IPS DF 6.9 (cell line): ENCODE measurements at regions not wholly inside any gene's neighbourhood (a gene's known extent, or its start where the extent isn't known, plus 50 kb on each side); places are given as distances from the start of the nearest gene placed in this dataset.

Experiments
- DNase-seq: peaks from one replicate; pipeline ENCODE4 v3.0.0-alpha.2; 2013; ENCODE audit warnings: low read depth, low spot score
- H3K27ac ChIP-seq: one replicate; pipeline ENCODE4 v1.5.1; 2013; ENCODE audit warnings: low read length, control low read depth
- H3K27me3 ChIP-seq: 2 replicates; pipeline ENCODE4 v1.6.1; 2013; ENCODE audit warnings: mild to moderate bottlenecking, low read length; ENCODE audit not compliant: control insufficient read depth, insufficient read depth
- H3K36me3 ChIP-seq: 2 replicates; pipeline ENCODE4 v1.6.1; 2013; ENCODE audit warnings: low read length; ENCODE audit not compliant: control insufficient read depth, insufficient read depth
- H3K4me1 ChIP-seq: 2 replicates; pipeline ENCODE4 v1.6.1; 2013; ENCODE audit warnings: low read length; ENCODE audit not compliant: control insufficient read depth, insufficient read depth
- H3K4me3 ChIP-seq: 2 replicates; pipeline ENCODE4 v1.5.1; 2013; ENCODE audit warnings: mild to moderate bottlenecking, low read length
- H3K9me3 ChIP-seq: 2 replicates; pipeline ENCODE4 v1.6.1; 2013; ENCODE audit warnings: low read length, inconsistent platforms; ENCODE audit not compliant: control insufficient read depth, insufficient read depth
- WGBS: extraction: QIAGEN DNeasy Blood & Tissue Kit; methylation state at CpG from one replicate; pipeline ENCODE4 v1.1.7; 2013; ENCODE audit warnings: mixed read lengths, missing lambda C conversion rate; ENCODE audit not compliant: insufficient read length, insufficient coverage; 5-methylcytosine and 5-hydroxymethylcytosine counted together

DNA sequence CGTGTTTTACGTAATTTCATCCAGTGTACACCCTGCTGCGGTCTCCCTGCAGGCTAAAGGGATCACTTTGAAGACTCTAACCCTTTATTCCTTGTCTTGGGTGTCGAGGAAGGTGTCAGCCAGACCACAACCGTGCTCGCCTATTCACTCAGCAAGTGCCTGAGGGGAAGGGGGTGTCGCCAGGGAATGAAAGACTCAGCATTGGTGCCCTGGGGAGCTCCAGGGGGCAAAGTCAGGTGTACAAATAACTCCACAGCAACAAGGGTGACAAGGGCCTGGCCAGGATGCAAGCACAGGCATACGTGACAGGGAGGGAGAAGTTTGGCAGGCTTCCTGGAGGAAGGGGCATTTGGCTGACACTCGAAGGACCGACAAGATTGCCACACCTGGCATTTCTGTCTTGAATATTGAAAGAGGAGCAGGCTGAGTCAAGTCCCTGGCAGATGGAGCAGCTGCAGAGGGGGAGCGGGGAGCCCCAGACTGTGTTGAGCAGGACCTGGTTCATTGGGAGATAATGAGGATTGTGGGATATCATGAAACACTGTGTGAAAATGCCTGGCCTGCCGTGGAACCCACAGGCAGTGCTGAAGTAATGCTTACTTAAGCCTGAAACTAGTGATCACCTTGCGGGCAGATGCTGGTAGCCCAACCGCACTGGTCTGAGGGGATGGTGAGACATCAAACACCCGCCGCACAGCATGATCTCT lies 93.9 kb downstream of the RHOB start:
- no peak overlapping the region for H3K27ac ChIP-seq
- WGBS, result no CpG with 5 or more reads among the region's 16 CpGs
- no peaks in the 10 kb centered on the region for H3K9me3 ChIP-seq
- no peaks in the 10 kb centered on the region for H3K27me3 ChIP-seq
- H3K4me3 ChIP-seq, result no peak overlapping the region
- H3K4me1 ChIP-seq, result peaks cover 11% of the 10 kb centered on the region
- DNase-seq, result no peak
- no peaks in the 10 kb centered on the region for H3K36me3 ChIP-seq

DNA sequence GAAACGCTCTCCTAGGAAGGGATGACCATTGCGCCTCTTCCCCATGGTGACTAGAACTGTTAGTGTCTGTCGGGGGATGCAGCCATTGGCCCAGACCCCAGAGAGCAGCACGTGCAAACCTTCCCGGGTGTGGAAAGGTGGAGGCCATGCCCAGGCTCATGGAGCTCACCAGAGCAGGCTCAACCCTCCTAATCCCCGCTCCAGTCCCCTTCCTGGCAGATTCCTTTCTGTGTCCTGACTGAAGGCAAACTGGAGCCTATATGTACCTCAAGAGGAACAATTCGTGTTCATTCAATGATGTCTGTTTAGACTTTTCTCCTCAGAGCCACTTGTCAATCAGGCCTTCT lies 94.4 kb downstream of the RHOB start:
- Histone ChIP-seq H3K27me3 (no peaks in the 10 kb centered on the region), H3K4me1 (peaks cover 11% of the 10 kb centered on the region), H3K27ac (no peak overlapping the region), H3K36me3 (no peaks in the 10 kb centered on the region), H3K9me3 (no peaks in the 10 kb centered on the region), H3K4me3 (no peak overlapping the region)
- WGBS, result no CpG with 5 or more reads among the region's 7 CpGs
- DNase-seq, result no peak

DNA sequence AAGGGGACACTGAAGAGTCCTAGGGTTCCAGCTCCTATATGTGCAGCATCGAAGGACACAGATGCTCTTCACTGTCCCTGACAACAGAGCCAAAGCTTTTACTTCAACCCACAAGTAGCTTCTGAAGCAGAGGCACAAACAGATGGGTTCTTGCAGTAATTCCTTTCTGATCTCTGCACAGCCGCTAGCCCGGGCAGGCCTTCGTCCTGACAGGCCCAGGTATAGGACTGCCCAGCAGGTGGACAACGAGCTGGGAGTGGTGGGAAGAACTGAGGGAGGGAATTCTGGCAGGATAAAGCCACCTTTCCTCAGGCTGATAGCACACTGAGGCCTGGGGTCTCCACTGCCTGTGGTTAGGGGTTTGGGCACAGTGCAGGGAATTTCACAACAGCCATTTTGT lies 94.8 kb downstream of the RHOB start:
- no CpG with 5 or more reads among the region's 5 CpGs for WGBS
- Histone ChIP-seq H3K4me3 (no peak overlapping the region), H3K27ac (no peak overlapping the region)

DNA sequence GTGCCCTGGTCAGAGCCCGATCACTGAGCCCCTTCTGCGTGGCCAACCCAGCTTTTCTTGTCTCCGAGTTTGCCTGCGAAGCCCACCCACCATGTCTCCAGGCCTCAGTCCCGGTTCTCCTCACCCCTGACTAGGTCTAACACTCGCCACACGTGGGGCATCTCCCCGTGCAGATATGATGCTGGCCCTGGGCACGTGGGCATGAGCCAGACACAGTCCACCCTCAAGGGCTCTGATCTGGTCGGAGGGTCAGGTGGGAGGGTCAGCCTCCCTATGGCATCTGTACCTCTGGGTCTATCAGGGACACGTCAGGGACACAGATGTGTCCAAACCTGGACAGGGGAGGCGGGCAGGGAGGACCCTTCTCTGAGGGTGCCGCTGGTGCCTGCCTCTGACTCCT lies 95.4 kb downstream of the RHOB start:
- Histone ChIP-seq H3K36me3 (no peaks in the 10 kb centered on the region), H3K4me1 (peaks cover 6% of the 10 kb centered on the region; the same call in 1 of the 2 replicates), H3K9me3 (no peaks in the 10 kb centered on the region), H3K27me3 (no peaks in the 10 kb centered on the region), H3K27ac (no peak overlapping the region), H3K4me3 (no peak overlapping the region)
- no CpG with 5 or more reads among the region's 13 CpGs for WGBS
- DNase-seq, result no peak

More for the DNA sequence above, 94.8 kb downstream of the RHOB start:
- H3K9me3 ChIP-seq, result no peaks in the 10 kb centered on the region
- no peaks in the 10 kb centered on the region for H3K27me3 ChIP-seq
- no peaks in the 10 kb centered on the region for H3K36me3 ChIP-seq
- no peak for DNase-seq
- peaks cover 11% of the 10 kb centered on the region for H3K4me1 ChIP-seq

DNA sequence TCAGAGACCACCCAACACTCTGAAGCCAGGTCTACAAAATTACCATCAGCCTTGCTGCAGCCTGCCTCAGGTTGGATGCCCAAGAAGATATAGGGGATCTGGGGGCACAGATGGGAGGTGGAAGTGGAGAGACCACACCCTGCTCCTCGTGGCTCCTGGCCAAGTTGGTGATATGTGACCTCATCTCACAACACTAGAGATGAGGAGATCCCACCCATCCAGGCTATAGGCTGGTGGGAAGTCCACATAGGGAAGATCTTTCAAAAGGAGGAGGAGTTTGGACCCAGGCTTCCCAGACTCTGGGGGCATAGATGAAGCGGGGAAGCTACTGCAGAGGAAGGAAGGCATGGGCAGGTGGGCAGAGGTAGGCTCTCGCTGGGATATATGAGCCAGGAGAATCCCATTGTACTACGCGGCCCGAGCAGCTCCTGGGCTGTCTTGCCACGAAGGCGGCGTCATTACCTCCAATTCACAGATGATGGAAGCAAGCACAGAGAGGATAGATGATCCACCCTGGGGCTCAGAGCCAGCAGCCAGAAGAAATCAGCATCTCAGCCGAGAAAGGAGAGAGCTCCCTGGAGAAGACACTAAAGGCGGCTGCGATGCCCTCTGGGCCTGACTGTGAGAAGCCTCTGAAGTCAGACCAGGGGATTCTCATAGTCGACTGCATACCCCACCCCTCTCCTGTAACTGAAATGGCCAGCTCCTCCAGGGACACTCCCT lies 96.0 kb downstream of the RHOB start:
- DNase-seq, result no peak
- Histone ChIP-seq H3K4me3 (no peak overlapping the region), H3K36me3 (no peaks in the 10 kb centered on the region), H3K9me3 (no peaks in the 10 kb centered on the region), H3K4me1 (peaks cover 6% of the 10 kb centered on the region; the same call in 1 of the 2 replicates), H3K27me3 (no peaks in the 10 kb centered on the region), H3K27ac (no peak overlapping the region)
- no CpG with 5 or more reads among the region's 13 CpGs for WGBS

DNA sequence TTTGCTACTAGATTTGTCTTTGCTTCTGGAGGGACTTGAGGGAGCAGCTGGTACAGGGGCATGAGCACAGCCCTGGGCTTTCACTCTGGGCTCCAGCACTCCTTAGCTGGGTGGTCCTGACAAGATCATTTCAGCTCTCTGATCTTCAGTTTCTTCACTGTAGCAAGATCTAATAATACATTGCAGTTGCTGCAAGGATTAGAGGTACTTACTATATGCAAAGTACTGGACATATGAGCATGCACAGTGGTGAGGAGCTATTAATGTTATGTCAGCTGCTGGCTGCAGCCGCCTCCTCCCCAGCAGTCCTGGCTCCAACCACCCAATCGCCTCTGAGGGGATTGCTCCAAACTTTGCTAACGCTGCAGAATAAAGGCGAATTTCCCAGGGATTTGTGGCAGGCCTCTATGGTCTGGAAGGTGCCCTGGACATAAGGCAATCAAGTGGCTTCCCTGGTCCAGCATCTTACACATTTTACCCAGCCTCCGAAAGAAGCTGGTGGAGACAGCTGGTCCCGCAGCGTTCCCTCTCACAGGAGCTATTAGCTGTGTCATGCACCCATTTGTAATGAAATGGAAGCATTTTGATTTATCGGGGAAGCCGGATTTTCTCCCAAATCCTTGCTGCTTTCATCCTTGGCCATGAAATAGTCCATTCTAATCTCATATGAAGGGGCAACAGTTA lies 96.7 kb downstream of the RHOB start:
- H3K4me1 ChIP-seq, result peaks cover under 1% of the 10 kb centered on the region; the same call in 1 of the 2 replicates
- WGBS, result no CpG with 5 or more reads among the region's 9 CpGs

DNA sequence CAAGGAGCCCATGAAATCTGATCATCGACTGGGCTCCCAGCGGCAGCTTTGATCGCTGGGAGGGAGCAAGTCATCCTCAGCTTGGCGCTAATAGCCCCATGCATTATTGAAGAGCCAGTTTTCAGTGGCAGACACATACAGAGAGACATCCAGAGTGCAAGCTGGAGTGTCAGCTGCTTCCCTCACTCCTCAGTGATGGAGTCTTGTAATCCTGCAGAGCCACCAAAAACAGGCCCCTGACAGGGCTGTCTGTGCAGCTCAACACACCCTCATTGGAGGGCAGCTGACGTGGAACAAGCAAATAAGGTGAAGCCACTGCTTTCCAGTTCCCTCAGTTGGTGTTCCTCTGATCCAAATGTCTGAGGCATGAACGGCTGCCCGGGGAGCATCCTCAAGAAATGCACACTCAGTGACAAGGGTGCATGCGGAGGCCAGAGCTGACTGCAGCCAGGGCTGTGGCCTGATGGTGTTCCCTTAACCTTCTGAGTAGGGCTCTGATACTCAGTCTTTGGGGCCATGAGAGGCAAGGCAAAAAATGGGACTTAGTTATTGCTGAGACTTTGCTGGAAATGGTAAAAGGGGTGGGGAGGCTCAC lies 97.4 kb downstream of the RHOB start:
- Histone ChIP-seq H3K27me3 (no peaks in the 10 kb centered on the region), H3K9me3 (no peaks in the 10 kb centered on the region), H3K4me1 (no peaks in the 10 kb centered on the region), H3K36me3 (no peaks in the 10 kb centered on the region), H3K4me3 (no peak overlapping the region), H3K27ac (no peak overlapping the region)
- DNase-seq, result no peak
- WGBS, result no CpG with 5 or more reads among the region's 8 CpGs

More for the DNA sequence above, 96.7 kb downstream of the RHOB start:
- no peaks in the 10 kb centered on the region for H3K27me3 ChIP-seq
- DNase-seq, result no peak
- H3K9me3 ChIP-seq, result no peaks in the 10 kb centered on the region
- H3K36me3 ChIP-seq, result no peaks in the 10 kb centered on the region
- no peak overlapping the region for H3K27ac ChIP-seq
- no peak overlapping the region for H3K4me3 ChIP-seq

DNA sequence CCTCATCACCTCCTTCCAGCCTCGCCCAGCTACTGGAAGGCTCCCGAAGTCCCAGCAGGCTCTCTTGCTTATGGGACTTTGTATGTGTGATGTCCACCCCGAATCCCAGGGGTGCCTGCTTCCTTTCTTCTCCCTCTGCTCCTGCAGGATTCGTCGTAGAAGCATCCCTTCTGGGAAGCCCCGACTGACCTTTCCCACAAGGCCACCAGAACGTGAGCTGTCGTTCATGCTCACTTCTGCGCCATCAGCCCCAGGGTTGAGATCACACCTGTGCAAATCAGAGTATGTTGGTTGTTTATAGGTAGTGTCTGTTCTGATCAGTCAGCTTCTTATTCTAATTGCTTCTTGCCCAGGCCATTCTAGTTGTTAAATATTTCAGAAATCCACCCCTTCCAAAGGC lies 101.8 kb downstream of the HS1BP3 start:
- no peak for DNase-seq
- Histone ChIP-seq H3K36me3 (no peaks in the 10 kb centered on the region), H3K9me3 (no peaks in the 10 kb centered on the region), H3K4me3 (no peak overlapping the region), H3K27me3 (no peaks in the 10 kb centered on the region), H3K4me1 (0 out of 2 replicates have a peak, but pooled peaks cover 2% of the 10 kb centered on the region), H3K27ac (no peak overlapping the region)
- no CpG with 5 or more reads among the region's 9 CpGs for WGBS

DNA sequence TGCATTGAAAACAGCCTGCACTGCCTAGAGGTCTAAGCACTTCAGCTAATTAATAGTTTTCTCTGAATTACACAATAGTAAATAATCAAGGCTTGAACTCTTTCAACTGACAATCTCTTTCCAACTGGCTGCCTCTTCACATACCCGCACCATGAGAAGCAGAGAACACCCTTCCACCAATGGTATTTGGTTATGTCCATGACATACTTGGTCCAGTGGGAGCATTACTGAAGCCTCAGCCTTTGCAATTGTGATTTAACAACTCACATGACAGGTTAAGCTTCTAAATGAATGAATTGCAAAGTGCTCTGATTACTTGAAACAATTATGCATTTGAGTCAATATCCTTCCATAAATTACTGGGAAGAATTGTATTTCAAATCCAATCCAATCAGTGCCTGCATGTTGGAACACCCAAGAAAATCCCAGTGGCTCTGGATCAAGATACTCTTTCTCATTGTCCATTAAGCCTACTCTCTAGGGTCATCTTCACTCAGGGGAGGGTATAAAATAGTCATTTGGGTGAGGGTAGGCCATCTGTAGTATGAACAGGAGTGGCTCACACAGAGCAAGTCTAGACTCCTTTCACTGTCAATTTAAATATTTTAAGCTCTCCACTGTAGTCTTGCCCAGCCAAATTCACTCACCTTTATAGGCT lies 101.1 kb downstream of the HS1BP3 start:
- no peak for DNase-seq
- Histone ChIP-seq H3K4me1 (0 out of 2 replicates have a peak, but pooled peaks cover 2% of the 10 kb centered on the region), H3K27ac (no peak overlapping the region), H3K4me3 (no peak overlapping the region), H3K27me3 (no peaks in the 10 kb centered on the region), H3K36me3 (no peaks in the 10 kb centered on the region), H3K9me3 (no peaks in the 10 kb centered on the region)
- WGBS, result no CpG with 5 or more reads among the region's 1 CpG
